GM12878 (cell line): ENCODE measurements at regions not wholly inside any gene's neighbourhood (a gene's known extent, or its start where the extent isn't known, plus 50 kb on each side); places are given as distances from the start of the nearest gene placed in this dataset.

Experiments used
- CBX5 ChIP-seq: sonication (generic); IDR thresholded peaks from 2 replicates; pipeline ENCODE4 v1.6.1; 2016; ENCODE audit warnings: low read depth, moderate library complexity, mild to moderate bottlenecking, inconsistent platforms
- E4F1 ChIP-seq: fragments of 450-650 bp; IDR thresholded peaks from 2 replicates; pipeline ENCODE4 v1.6.1; 2018; ENCODE audit warnings: borderline replicate concordance, mild to moderate bottlenecking; ENCODE audit not compliant: partially characterized antibody
- EED ChIP-seq: sonication (generic); IDR thresholded peaks from 2 replicates; pipeline ENCODE4 v1.6.1; 2016; ENCODE audit warnings: antibody characterized with exemption, low read depth
- EP300 ChIP-seq, 2 experiments: fragments of 150-350 bp in 1 of 2; IDR thresholded peaks; 2 replicates each; pipeline ENCODE4 v1.6.1; 2011 to 2012; ENCODE audit warnings: low read depth in 2 of 2, low read length in 2 of 2, borderline replicate concordance in 1 of 2, improper control_type of control experiment in 1 of 2, inconsistent platforms in 1 of 2; ENCODE audit not compliant: control insufficient read depth in 1 of 2
- HDAC2 ChIP-seq: fragments of 200-600 bp; sonication (generic); IDR thresholded peaks from 2 replicates; pipeline ENCODE4 v1.6.1; 2017
- HSF1 ChIP-seq: fragments of 150-350 bp; IDR thresholded peaks from 2 replicates; pipeline ENCODE4 v1.6.1; 2014; ENCODE audit warnings: mild to moderate bottlenecking, low read depth, low read length
- MTA3 ChIP-seq: IDR thresholded peaks from 2 replicates; pipeline ENCODE4 v1.6.1; 2012; ENCODE audit warnings: low read length, inconsistent platforms, borderline replicate concordance
- MYC ChIP-seq: IDR thresholded peaks from 2 replicates; pipeline ENCODE4 v1.6.1; 2011; ENCODE audit warnings: mild to moderate bottlenecking, low read length, moderate library complexity, inconsistent platforms; ENCODE audit not compliant: insufficient read depth, insufficient replicate concordance, insufficient read length, severe bottlenecking
- NR2F1 ChIP-seq: fragments of 450-650 bp; conservative IDR thresholded peaks from 2 replicates; pipeline ENCODE4 v1.6.1; 2017; ENCODE audit warnings: mild to moderate bottlenecking
- NRF1 ChIP-seq: conservative IDR thresholded peaks from 2 replicates; pipeline ENCODE4 v1.6.1; 2011; ENCODE audit warnings: mild to moderate bottlenecking, low read depth, low read length, improper control_type of control experiment
- PAX5 ChIP-seq: IDR thresholded peaks from 2 replicates; pipeline ENCODE4 v1.6.1; 2011; ENCODE audit warnings: low read depth, low read length, borderline replicate concordance
- PAX8 ChIP-seq: fragments of 450-650 bp; IDR thresholded peaks from 2 replicates; pipeline ENCODE4 v1.6.1; 2017; ENCODE audit warnings: mild to moderate bottlenecking, moderate library complexity
- PML ChIP-seq: IDR thresholded peaks from 2 replicates; pipeline ENCODE4 v1.6.1; 2012; ENCODE audit warnings: low read length, inconsistent platforms
- POLR2AphosphoS5 ChIP-seq: IDR thresholded peaks from 2 replicates; pipeline ENCODE4 v1.6.1; 2011; ENCODE audit warnings: mild to moderate bottlenecking, low read length, inconsistent platforms
- RCOR1 ChIP-seq: conservative IDR thresholded peaks from 2 replicates; pipeline ENCODE4 v1.6.1; 2012; ENCODE audit warnings: low read depth, low read length, improper control_type of control experiment
- SMAD5 ChIP-seq: IDR thresholded peaks from 2 replicates; pipeline ENCODE4 v1.6.1; 2016; ENCODE audit warnings: antibody characterized with exemption, low read depth
- SMARCA5 ChIP-seq: fragments of 450-650 bp; IDR thresholded peaks from 2 replicates; pipeline ENCODE4 v1.6.1; 2017; ENCODE audit warnings: mild to moderate bottlenecking
- SMC3 ChIP-seq: IDR thresholded peaks from 2 replicates; pipeline ENCODE4 v1.6.1; 2011; ENCODE audit warnings: low read length, improper control_type of control experiment, borderline replicate concordance
- SRF ChIP-seq, 2 experiments: IDR thresholded peaks; 2 replicates each; pipeline ENCODE4 v1.6.1; 2011; ENCODE audit warnings: low read depth in 2 of 2, low read length in 2 of 2, mild to moderate bottlenecking in 1 of 2, moderate library complexity in 1 of 2
- STAT1 ChIP-seq: fragments of 450-650 bp; conservative IDR thresholded peaks from 2 replicates; pipeline ENCODE4 v1.6.1; 2014; ENCODE audit warnings: antibody characterized with exemption, mild to moderate bottlenecking
- USF2 ChIP-seq: IDR thresholded peaks from 2 replicates; pipeline ENCODE4 v1.6.1; 2011; ENCODE audit warnings: low read depth, low read length, improper control_type of control experiment, borderline replicate concordance
- YBX1 ChIP-seq: fragments of 450-650 bp; IDR thresholded peaks from 2 replicates; pipeline ENCODE4 v1.6.1; 2016; ENCODE audit warnings: antibody characterized with exemption
- TF ChIP-seq, protein P1 (sequence below): IDR thresholded peaks from 2 replicates; pipeline ENCODE4 v1.6.1; 2012; ENCODE audit warnings: mild to moderate bottlenecking, low read depth, low read length

DNA sequence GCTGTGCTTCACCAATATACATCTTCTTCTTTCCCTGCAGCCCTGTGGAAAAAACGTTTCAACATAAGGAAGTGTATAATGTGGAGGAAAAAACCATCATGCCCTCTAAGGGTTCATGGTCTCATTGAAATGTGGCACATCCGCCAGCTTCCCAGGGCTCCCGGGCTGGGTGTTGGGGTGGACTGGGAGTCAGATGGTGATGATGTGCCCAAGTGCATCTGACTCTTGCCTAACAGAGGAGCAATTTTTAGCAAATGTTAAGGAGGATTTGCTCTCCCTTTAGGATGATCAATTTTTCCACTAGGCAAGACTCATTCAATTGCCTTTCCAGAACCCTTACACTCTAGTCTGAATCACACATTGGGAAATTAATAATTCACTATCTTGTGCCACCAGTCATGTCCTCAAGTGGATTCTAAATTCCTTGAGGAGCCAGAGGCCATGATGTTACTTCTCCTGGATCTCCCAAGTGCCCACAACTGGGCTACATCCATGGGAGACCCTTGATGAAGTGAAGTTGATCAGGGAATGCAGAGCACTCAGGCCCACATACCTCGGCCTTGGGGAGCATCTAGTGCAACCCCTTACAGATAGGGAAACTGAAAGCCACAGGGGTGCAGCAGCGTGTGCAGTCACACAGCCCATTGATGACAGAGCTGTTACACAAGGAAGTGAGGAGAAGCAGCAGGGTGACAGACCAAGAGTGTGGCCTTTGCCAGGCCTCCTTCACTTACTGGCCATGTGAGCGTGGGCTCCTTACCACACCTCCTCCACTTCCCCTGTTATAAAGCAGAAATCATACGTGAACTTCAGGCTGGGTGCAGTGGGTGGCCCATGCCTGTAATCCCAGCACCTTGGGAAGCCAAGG, 100.0 kb upstream of the SLC44A3 start (continued):
- TF ChIP-seq HSF1 (no peak), MTA3 (no peak), NR2F1 (0 out of 2 replicates have a peak, but pooled peaks have one; percentile 16), STAT1 (no peak), SMC3 (no peak), SRF (IDR thresholded peaks at IDR 0.05; ENCODE audit: low read depth in 2 of 2, low read length in 2 of 2) (no peak), HDAC2 (no peak), YBX1 (no peak), EP300 (IDR thresholded peaks at IDR 0.05; ENCODE audit: borderline replicate concordance in 1 of 2, control insufficient read depth in 1 of 2, low read depth in 2 of 2, low read length in 2 of 2) (no peak), POLR2AphosphoS5 (peak; percentile 59), PAX8 (no peak), MYC (no peak), E4F1 (no peak), SMARCA5 (0 out of 2 replicates have a peak, but pooled peaks have one; percentile 19), CBX5 (no peak), RCOR1 (no peak), USF2 (no peak), PAX5 (peak; percentile 64; the same call in 1 of the 2 replicates), NRF1 (no peak), PML (no peak), SMAD5 (no peak), EED (no peak; the same call in none of the 2 replicates)
- TF ChIP-seq, protein P1, sequence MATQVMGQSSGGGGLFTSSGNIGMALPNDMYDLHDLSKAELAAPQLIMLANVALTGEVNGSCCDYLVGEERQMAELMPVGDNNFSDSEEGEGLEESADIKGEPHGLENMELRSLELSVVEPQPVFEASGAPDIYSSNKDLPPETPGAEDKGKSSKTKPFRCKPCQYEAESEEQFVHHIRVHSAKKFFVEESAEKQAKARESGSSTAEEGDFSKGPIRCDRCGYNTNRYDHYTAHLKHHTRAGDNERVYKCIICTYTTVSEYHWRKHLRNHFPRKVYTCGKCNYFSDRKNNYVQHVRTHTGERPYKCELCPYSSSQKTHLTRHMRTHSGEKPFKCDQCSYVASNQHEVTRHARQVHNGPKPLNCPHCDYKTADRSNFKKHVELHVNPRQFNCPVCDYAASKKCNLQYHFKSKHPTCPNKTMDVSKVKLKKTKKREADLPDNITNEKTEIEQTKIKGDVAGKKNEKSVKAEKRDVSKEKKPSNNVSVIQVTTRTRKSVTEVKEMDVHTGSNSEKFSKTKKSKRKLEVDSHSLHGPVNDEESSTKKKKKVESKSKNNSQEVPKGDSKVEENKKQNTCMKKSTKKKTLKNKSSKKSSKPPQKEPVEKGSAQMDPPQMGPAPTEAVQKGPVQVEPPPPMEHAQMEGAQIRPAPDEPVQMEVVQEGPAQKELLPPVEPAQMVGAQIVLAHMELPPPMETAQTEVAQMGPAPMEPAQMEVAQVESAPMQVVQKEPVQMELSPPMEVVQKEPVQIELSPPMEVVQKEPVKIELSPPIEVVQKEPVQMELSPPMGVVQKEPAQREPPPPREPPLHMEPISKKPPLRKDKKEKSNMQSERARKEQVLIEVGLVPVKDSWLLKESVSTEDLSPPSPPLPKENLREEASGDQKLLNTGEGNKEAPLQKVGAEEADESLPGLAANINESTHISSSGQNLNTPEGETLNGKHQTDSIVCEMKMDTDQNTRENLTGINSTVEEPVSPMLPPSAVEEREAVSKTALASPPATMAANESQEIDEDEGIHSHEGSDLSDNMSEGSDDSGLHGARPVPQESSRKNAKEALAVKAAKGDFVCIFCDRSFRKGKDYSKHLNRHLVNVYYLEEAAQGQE = no peak
